ENCODE measurements at regions not wholly inside any gene's neighbourhood (a gene's known extent, or its start where the extent isn't known, plus 50 kb on each side); places are given as distances from the start of the nearest gene placed in this dataset.

GRCh38 chr10:118181021-118181420, 134.3 kb upstream of the RAB11FIP2 start:
- no peak overlapping the region for H3K4me3 ChIP-seq (replicated peaks; ENCODE audit: low read depth, low read length)
- no peak for DNase-seq (ENCODE audit: extremely low read depth, low read depth)
- no peak for TF ChIP-seq CTCF (IDR thresholded peaks at IDR 0.05; ENCODE audit: low read depth, low read length, missing control alignments)

- no peak for DNase-seq (ENCODE audit: extremely low read depth, low read depth)
- TF ChIP-seq CTCF (IDR thresholded peaks at IDR 0.05; ENCODE audit: low read depth, low read length, missing control alignments), result no peak
- no peak overlapping the region for H3K4me3 ChIP-seq (replicated peaks; ENCODE audit: low read depth, low read length)
Measured at GRCh38 chr10:118175148-118175547, 128.4 kb upstream of the RAB11FIP2 start.

GRCh38 chr10:118173296-118173695, 126.6 kb upstream of the RAB11FIP2 start:
- no peak for DNase-seq (ENCODE audit: extremely low read depth, low read depth)
- H3K4me3 ChIP-seq (replicated peaks; ENCODE audit: low read depth, low read length), result no peak overlapping the region
- no peak for TF ChIP-seq CTCF (IDR thresholded peaks at IDR 0.05; ENCODE audit: low read depth, low read length, missing control alignments)

DNA sequence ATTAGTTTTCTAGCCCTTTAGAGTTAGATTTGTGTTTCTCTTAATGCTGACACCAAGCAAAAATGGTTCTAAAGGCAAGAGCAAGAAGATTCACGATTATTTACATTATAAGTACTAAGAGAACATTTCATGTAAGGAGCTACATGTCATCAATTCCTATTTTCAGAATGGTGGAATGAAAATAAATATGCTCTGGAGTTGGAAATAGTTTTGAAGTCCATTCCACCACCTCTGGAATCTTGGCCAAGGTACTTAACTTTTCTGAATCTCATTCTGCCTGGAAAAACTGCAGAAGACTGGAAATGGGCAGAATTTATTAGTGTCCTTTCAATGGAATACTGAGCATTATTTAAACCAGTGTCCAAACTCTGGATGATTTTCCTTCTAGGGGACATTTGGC, 125.1 kb upstream of the RAB11FIP2 start:
- no peak overlapping the region for H3K4me3 ChIP-seq (replicated peaks; ENCODE audit: low read depth, low read length)
- DNase-seq (ENCODE audit: extremely low read depth, low read depth), result no peak
- no peak for TF ChIP-seq CTCF (IDR thresholded peaks at IDR 0.05; ENCODE audit: low read depth, low read length, missing control alignments)

GRCh38 chr10:118167056-118167700, 120.4 kb upstream of the RAB11FIP2 start:
- no peak for DNase-seq (ENCODE audit: extremely low read depth, low read depth)
- no peak for TF ChIP-seq CTCF (IDR thresholded peaks at IDR 0.05; ENCODE audit: low read depth, low read length, missing control alignments)
- H3K4me3 ChIP-seq (replicated peaks; ENCODE audit: low read depth, low read length), result no peak overlapping the region

- peak; percentile 20 for DNase-seq (ENCODE audit: extremely low read depth, low read depth)
Measured at GRCh38 chr10:118163217-118163616, 116.5 kb upstream of the RAB11FIP2 start.

More at GRCh38 chr10:118163217-118163616, 116.5 kb upstream of the RAB11FIP2 start:
- H3K4me3 ChIP-seq (replicated peaks; ENCODE audit: low read depth, low read length), result no peak overlapping the region
- TF ChIP-seq CTCF (IDR thresholded peaks at IDR 0.05; ENCODE audit: low read depth, low read length, missing control alignments), result no peak
